NAMALWA (cell line): ENCODE measurements at regions not wholly inside any gene's neighbourhood (a gene's known extent, or its start where the extent isn't known, plus 50 kb on each side); places are given as distances from the start of the nearest gene placed in this dataset.

ENCODE experiments used
- DNase-seq: peaks from one replicate; pipeline ENCODE4 v3.0.0-alpha.2; 2015; ENCODE audit warnings: low spot score

DNA sequence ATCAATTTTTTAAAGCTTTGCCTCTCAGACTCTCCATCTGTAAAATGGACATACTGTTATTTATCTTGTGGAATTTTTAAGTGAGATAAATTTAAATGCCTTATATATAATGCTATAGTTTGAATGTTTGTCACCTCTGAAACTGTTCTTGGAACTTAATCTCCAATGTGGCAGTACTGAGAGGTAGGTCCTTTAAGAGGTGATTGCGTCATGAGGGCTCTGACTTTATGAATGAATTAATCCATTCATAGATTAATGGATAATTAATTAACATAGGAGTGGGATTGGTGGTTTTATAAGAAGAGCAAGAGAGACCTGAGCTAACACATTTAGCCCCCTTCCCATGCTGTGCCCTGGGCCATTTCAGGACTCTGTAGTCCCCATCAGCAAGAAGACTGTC is 326.3 kb upstream of the TSHZ2 start:
- DNase-seq, result no peak

DNA sequence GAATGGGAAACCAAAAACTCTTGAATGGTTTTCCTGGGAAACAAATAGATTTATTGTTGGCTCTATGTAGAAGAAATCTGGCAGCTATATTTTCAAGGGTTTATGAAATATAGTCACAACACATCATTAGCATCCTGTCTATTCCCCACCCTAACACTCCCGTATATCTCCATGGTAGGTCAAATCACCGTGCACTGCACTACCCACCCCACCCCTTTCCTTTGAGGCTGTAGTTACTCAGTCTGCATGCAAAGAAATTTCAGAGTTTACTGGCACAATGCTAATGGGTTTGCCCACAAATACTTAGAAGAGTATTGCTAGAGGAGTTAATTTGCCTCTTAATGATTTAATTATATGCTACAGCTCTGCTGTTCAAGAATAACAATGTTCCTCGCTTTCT is 329.1 kb upstream of the TSHZ2 start:
- DNase-seq, result no peak

DNA sequence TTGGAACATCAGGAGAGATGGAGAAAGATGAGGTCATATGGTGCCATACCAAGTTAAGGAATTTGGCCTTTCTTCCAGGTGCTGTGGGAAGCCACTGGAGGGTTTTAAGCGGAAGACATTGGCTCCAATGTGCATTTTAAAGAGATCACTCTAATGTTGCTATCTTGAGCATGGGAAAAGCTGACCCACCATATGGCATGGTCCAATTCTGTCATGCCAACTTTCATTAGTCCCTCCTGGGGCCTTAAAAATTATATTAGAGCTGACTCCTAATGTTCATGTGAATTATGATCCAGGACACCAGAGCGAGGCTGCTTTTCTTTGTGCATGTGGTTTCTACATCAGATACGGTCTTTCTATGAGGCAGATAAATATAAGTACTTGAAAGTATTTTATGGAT is 335.0 kb upstream of the TSHZ2 start:
- DNase-seq, result no peak

DNA sequence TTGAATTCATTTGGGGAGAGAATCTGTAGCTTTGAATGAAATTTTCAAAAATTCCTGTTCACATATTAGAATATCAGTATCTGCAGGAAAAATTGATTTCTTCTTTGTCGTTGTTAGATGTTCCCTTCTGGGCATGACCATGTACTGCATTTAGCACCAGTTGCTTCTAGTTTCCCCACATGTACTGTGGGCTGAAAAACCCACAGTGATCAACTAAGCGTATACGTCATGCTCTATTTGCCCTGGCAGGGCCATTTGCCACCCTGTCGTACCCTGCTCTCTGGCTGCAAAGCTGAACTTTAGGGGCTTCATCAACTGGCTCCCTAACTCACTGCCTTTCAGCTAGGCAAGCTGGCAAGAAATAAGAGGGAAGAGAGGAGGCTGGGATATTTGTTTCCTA is 340.7 kb upstream of the TSHZ2 start:
- no peak for DNase-seq

DNA sequence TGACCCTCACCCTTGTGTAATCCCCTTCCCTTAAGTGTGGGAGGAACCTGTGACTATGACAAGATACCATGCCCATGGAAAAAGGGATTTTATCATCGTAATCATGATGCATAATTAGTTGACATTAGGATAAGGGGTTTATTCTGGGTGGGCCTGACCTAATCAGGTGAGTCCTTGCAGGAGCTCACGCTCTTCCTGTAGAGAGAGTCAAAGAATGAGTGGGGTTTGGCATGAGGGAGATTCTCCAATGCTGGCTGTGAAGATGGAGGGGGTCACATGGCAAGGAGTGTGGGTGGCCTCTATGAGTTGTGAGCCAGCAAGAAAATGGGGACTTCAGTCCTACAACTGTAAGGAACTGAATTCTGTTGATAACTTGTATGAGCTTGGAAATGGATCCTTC is 342.0 kb upstream of the TSHZ2 start:
- no peak for DNase-seq

DNA sequence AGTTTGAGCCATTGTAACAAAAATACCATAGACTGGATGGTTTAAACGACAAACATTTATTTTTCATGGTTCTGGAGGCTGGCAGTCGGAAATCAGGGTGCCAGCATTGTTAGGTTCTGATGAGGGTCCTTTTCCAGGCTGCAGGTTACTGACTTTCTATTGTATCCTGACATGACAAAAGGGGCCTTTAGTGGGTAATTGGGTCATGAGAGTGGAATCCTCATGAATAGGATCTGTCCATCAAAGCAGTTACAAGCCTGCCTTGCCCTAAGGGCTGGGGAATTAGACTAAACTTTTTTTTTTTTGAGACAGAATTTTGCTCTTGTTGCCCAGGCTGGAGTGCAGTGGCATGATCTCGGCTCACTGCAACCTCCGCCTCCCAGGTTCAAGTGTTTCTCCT is 347.9 kb upstream of the TSHZ2 start:
- DNase-seq, result no peak

DNA sequence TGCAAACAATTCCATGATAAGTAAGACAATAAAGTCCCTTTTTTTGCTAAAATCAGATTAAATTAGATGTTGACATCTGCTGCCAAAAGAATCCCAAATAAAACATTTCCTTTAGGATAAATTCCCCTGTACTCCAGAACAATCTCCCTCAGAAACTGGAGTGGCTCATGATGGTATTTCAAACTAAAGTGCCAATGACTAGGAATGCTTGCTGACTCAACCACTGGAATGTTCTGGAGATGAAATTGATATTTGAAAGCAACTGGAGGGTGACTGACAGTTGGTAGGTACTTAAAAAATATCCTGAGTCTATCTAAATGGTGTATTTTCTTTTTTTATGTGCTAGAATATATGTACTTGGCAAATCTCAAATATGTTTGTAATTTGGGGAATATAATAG is 350.1 kb upstream of the TSHZ2 start:
- no peak for DNase-seq

DNA sequence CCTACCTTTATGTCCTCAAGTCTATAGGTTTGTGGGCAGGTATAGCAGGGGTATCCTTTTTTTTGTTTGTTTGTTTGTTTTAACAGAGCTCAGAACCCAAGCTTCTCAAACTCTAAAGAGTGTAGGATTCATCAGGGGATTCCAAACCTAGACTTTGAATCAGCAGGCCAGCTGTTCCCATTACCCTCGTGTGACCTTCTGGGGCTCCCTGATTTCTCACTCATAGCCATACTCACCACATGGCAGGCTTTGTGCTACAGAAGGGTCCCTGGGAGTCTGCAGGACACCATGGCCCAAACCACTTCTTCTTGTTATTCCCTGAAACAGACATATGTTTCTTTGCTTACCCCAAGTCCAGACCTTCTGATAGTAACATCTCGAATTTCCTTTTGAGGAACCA is 350.8 kb upstream of the TSHZ2 start:
- no peak for DNase-seq

DNA sequence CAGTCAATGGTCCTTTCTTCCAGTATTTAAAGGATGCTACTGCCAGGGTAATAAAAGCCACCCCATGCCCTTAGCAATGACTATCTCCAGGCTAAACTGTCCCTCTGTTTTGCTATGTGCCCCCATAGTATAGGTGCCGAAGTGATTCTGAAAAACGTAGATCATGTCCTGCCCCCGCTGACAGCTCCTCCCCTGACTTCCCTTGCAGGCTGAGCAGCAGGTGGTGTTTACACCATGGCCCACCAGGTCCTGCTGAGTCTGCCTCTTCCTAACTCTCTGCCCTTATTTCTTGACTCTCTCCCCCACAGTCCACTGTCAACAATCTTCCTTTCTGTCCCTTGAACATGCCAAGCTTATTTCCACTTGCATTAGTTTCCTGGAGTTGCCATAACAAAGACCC is 352.5 kb upstream of the TSHZ2 start:
- DNase-seq, result no peak

DNA sequence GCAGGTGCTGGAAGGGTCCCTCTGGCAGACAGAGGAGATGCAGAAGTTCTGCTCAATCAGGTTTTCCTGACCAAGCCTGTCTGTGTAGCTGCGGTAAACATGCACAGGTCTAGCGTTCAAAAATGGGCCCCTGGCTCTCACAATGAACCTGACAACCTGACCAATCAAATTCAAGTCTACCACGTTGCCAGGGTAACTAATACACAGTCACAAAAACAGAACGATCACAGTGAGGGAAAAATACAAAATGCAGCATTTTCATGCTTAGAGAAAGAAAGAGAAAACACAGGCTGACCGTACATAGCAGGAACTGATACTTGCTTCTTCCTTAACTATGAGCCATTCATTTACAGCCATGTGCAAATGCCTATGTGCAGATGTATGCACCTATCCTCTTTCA is 353.1 kb upstream of the TSHZ2 start:
- peak; percentile 1 for DNase-seq

DNA sequence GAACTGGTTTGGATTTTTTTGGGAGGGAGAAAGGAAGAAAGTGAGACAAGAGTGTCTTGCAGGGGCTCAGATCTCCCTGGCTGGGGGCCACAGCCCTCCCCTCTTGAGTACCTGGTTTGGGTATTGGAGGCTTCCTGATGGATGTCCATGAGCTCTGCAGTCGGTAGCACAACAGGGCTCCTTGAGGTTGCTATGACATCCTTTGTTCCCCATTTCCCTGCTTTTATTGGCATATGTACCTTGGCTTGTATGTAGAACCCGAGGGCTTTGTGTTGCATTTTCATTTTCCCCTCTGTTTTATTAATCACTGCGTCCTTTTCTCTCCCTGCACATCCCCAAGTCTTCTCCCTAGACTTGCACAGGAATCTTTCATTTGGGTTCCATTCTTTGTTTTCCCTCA is 355.5 kb upstream of the TSHZ2 start:
- DNase-seq, result no peak

DNA sequence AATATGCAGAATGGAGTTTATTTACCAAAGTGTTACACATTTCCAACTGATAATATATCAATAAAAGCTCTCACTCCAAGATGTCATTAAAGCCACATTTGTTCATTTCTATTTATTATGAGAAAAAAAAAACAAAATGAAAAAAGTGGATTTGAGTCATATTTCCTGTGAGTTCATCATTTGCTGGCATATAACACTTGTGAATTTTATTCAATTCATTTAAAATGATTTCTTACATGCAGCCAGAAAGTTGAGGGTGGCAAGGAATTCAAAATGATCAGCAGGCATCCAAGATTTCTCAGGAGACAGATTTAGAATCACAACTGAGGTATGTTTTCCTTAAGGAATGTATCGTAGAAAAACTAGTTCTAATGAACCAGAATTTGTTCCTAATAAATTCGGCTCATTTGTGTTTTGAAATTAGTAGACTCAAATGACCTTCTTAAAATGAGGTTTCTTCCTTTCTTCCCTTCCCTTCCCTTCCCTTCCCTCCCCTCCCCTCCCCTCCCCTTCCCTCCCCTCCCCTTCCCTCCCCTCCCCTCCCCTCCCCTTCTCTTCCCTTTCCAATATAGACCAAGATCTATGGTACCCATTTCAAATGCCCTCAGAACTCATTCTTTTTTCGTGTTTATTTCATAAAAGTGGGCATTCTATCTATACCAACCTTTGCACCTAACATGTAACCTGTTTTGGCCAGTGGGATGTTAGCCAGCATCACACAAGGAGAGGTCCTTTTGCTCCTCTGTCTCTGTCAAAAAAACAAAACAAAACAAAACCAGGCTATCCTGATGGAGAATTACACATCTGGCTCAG is 357.9 kb upstream of the TSHZ2 start:
- no peak for DNase-seq

DNA sequence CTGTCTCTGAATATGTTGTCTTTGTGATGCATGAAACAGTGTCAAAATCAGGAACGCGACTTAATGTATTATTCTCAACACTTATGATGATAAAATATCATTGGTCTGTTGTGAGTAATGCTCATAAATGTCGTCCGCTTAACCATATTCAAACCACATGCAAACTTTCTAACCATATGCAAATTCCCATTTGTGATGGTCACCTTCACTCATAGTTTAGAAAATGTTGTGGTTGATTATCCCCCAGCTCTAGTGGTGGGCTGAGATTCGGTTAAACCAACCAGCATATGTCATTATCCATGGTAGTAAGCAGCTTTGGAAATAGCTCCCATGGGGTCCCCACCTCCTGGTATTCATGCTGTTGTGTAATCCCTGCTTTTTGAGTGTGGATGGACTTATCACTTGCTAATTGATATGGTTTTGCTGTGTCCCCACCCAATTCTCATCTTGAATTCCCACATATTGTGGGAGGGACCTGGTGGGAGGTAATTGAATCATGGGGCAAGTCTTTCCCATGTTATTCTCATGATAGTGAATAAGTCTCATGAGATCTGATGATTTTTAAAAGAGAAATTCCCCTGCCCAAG is 360.0 kb upstream of the TSHZ2 start:
- no peak for DNase-seq

DNA sequence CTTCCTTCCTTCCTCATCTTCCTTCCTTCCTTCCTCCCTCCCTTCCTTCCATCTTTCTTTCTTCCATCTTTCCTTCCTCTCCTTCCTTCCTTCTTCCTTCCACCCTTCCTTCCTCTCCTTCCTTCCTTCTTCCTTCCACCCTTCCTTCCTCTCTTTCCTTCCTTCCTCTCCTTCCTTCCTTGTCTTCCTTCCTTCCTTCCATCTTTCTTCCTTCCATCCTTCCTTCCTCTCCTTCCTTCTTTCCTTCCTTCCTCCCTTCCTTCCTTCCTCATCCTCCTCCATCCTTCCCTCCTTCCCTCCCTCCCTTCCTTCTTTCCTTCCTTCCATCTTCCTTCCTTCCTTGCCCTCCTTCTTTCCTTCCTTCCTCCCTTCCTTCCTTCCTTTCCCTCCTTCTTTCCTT is 361.4 kb upstream of the TSHZ2 start:
- no peak for DNase-seq

DNA sequence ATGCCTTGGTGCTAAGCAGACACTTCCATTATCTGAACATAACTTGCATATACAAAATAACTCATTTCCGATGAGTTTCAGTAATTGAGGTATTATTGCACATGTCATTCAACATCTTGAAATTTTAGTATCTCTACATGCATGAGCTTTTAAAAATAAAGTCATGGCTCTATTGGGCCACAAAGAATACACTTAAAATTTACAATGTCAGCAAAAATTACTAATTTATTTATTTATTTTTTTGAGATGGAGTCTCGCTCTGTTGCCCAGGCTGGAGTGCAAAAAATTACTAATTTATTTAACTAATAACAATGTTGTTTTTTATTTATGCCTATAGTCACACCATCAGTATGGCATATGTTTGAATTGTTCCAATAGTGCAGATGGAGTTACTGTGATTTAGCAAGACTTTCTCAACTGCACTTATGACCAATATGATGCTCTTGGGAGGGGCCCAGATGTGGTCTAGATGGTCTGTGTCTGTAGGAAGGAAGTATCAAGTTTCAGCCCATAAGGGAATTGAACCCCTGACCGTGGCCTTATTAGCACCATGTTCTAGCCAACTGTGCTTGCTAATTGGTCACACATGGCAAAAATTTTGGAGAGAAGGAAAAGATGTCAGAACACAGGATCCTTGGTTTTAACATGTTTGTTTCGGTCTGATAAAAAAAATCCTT is 370.7 kb upstream of the TSHZ2 start:
- no peak for DNase-seq

DNA sequence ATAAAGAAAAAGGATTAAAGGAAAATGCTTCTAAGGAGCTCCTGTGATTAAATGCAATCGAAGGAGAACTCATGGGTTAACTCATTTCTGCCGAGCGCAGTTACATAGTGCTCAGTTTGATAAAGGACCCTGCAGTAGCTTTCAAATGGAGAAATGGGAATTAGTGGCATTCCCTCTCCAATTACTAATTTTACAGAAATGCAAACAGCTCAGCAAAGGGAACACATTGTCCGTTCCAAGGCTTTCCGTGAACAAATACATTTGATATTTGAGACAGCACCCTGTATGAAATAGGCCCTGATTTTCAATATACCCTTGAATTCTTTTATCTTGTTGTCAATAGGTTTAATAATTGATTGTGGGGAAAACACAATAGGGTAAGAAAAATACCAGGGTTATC is 375.9 kb upstream of the TSHZ2 start:
- no peak for DNase-seq

DNA sequence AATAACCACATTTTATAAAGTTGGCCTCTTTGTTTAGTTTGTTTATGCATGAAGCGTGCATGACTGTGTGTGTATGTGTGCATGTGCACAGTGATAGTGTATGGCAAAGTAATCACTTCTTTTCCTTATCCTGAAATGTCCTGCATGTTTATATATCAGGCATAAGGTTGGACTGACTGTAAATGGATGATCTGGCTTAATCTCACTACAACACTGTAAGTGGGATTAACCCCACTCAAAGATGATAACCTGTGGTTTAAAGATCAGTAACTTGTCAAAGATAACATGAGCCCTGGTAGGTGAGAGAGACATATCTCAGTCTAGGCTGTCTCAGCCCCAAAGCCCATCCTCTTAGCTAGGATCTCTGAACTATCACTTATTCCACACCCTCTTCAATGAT is 376.6 kb upstream of the TSHZ2 start:
- no peak for DNase-seq

DNA sequence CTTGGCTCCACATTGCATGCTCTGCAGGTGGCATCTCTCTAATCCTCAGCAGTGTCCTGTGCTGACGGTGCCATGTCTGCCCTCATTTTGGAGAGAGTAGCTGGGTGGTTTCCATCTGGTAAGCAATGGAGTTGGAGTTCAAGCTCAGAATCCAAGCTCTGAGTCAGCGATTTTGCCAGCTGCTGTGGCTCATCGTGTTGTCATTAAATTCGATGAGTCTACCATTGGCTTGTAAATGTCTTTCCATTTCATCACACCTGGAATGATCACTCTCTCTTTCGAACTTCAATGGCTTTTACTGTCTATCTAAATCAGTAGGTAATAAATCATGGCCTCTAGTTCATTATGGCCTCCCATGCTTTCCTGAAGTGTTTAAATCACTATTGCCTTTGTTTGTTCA is 378.5 kb upstream of the TSHZ2 start:
- DNase-seq, result no peak

DNA sequence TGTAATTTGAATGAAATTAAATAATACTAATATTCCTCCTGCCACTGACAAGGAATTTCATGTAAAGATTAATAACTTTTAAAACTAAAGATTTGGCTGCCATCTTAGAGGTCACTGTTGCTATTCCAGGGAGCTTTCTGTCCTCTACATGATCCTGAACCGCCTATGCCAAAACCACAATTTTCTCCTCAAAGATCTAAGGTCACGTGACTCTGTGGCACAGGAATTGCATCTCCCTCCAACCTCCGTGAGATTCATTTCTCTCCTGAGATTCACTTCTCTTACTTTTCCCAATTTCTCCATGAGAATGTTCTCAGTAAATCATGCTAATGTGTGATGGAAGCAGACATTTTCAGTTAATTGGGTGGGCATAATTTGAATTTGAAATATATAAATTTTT is 379.6 kb upstream of the TSHZ2 start:
- DNase-seq, result no peak

DNA sequence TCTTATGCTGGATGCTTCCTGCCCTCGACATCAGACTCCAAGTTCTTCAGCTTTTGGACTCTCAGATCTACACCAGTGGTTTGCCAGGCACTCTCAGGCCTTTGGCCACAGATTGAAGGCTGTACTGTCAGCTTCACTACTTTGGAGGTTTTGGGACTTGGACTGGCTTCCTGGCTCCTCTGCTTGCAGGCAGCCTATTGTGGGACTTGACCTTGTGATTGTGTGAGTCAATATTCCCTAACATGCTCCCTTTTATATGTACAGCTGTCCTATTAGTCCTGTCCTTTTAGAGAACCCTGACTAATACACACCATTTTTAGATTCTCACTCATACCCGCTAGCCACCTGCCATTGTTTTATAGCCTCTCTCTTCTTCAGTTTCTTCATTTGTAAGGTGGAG is 382.1 kb upstream of the TSHZ2 start:
- no peak for DNase-seq

DNA sequence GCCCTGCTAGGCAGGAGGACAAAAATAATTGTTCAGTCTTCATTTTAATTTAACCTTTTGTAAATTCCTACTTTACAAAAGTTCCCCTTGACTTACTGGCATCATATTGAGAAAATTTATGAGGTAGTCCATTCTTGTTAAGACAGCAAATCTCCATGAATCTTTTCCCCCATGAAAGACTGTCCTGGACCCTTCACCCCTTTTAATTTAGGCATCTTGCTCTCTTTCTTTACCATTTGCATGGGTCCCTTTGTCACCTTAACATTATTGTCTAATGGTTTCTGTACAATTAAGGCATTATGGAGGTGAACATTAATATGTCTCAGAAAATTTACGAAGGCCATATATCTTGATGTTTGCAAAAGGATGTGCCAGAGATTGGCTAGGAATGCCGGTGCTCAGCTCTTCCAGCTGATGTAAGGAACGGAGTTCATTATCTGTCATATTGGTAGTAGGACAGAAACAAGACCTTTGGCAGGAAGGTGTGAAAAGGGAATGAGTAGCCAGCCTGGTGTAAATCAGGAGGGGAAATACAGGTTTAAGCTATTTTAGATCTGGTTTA is 382.8 kb upstream of the TSHZ2 start:
- DNase-seq, result no peak

DNA sequence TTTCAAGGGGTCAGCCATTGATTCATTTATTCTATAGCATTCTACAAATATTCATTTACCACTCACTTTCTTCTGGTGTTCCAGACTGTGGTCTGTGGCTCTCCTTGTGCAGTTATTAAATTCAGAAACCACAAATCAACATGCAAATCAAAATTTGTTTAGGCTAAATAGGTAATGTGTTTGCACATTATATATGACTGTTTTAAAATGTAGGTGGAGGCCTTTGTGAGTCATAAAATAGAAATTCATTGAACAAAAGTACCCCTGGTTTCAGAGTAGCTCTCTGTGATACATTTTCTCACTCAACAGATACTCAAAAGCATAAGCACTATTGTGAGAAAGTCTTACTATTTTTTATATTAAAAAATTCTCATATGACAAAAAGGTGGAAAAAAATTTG is 385.5 kb upstream of the TSHZ2 start:
- no peak for DNase-seq

DNA sequence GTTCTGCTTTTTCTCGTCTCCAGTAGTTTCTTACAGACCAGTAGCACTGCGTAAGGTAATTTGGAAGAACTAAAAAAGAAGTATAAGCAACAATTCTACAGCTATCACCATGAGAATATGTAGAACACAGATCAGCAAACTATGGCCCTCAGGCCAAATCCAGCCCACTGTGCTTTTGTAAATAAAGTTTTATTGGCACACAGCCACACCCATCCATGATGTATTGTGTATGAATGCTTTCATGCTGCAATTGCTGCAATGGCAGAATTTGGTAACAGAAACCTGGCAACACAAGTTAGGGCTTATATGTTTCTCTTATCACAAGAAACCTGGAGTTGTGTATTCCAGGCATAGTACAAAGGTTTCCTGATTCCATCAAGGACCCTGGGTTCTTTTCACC is 386.8 kb upstream of the TSHZ2 start:
- DNase-seq, result no peak
